Nephron (organoid): ENCODE measurements at regions not wholly inside any gene's neighbourhood (a gene's known extent, or its start where the extent isn't known, plus 50 kb on each side); places are given as distances from the start of the nearest gene placed in this dataset.

ENCODE experiments used
- H3K27ac Mint-ChIP-seq, 3 experiments: 2 replicates each; pipeline ENCODE4 v1.8.0; 2020; ENCODE audit warnings: mixed read lengths in 3 of 3, mild to moderate bottlenecking in 2 of 3, moderate library complexity in 1 of 3
- H3K27me3 Mint-ChIP-seq: 2 replicates; pipeline ENCODE4 v1.8.0; 2021; ENCODE audit warnings: low read depth, mild to moderate bottlenecking, moderate library complexity, mixed read lengths
- H3K36me3 Mint-ChIP-seq: 2 replicates; pipeline ENCODE4 v1.8.0; 2020; ENCODE audit warnings: low read depth, mixed read lengths
- H3K4me1 Mint-ChIP-seq: 2 replicates; pipeline ENCODE4 v1.8.0; 2020; ENCODE audit warnings: mixed read lengths
- H3K4me3 Mint-ChIP-seq, 3 experiments: 2 replicates each; pipeline ENCODE4 v1.8.0; 2020; ENCODE audit warnings: mild to moderate bottlenecking in 3 of 3, mixed read lengths in 3 of 3, moderate library complexity in 2 of 3
- H3K9me3 Mint-ChIP-seq: 2 replicates; pipeline ENCODE4 v1.8.0; 2020; ENCODE audit warnings: mixed read lengths
- CTCF ChIP-seq, 3 experiments: fragments of 200-600 bp; sonication (generic); IDR thresholded peaks; one replicate each; pipeline ENCODE4 v1.5.0; 2021; ENCODE audit warnings: antibody characterized with exemption in 3 of 3; ENCODE audit not compliant: unreplicated experiment in 3 of 3

- Mint-ChIP-seq H3K4me1 (no peaks in the 10 kb centered on the region), H3K4me3 (no peak overlapping the region), H3K27ac (no peak overlapping the region), H3K36me3 (no peaks in the 10 kb centered on the region), H3K9me3 (no peaks in the 10 kb centered on the region), H3K27me3 (peaks cover 8% of the 10 kb centered on the region)
- TF ChIP-seq CTCF (IDR thresholded peaks at IDR 0.05; ENCODE audit: unreplicated experiment in 3 of 3), result no peak
Observed at GRCh38 chr4:81751531-81752289, 280.0 kb upstream of the RASGEF1B start.

- no peak for TF ChIP-seq CTCF (IDR thresholded peaks at IDR 0.05; ENCODE audit: unreplicated experiment in 3 of 3)
- Mint-ChIP-seq H3K27me3 (peaks cover 8% of the 10 kb centered on the region), H3K9me3 (no peaks in the 10 kb centered on the region), H3K4me3 (no peak overlapping the region), H3K36me3 (no peaks in the 10 kb centered on the region), H3K27ac (no peak overlapping the region), H3K4me1 (peaks cover 18% of the 10 kb centered on the region)
Observed at GRCh38 chr4:81747242-81747930, 275.7 kb upstream of the RASGEF1B start.

GRCh38 chr4:81746773-81747172, 275.1 kb upstream of the RASGEF1B start:
- Mint-ChIP-seq H3K36me3 (no peaks in the 10 kb centered on the region), H3K27me3 (peaks cover 8% of the 10 kb centered on the region), H3K4me1 (peaks cover 18% of the 10 kb centered on the region), H3K27ac (no peak overlapping the region), H3K9me3 (no peaks in the 10 kb centered on the region), H3K4me3 (no peak overlapping the region)
- TF ChIP-seq CTCF (IDR thresholded peaks at IDR 0.05; ENCODE audit: unreplicated experiment in 3 of 3), result no peak

- peaks cover 8% of the 10 kb centered on the region for H3K27me3 Mint-ChIP-seq
- peaks cover 19% of the 10 kb centered on the region for H3K4me1 Mint-ChIP-seq
- H3K4me3 Mint-ChIP-seq, result no peak overlapping the region
- no peaks in the 10 kb centered on the region for H3K9me3 Mint-ChIP-seq
- no peaks in the 10 kb centered on the region for H3K36me3 Mint-ChIP-seq
- no peak overlapping the region for H3K27ac Mint-ChIP-seq
- no peak for TF ChIP-seq CTCF (IDR thresholded peaks at IDR 0.05; ENCODE audit: unreplicated experiment in 3 of 3)
Observed at GRCh38 chr4:81746071-81746470, 274.4 kb upstream of the RASGEF1B start.

- H3K36me3 Mint-ChIP-seq, result no peaks in the 10 kb centered on the region
- H3K27ac Mint-ChIP-seq, result no peak overlapping the region
- no peak overlapping the region for H3K4me3 Mint-ChIP-seq
- peaks cover 30% of the 10 kb centered on the region for H3K4me1 Mint-ChIP-seq
- TF ChIP-seq CTCF (IDR thresholded peaks at IDR 0.05; ENCODE audit: unreplicated experiment in 3 of 3), result no peak
- peaks cover 2% of the 10 kb centered on the region for H3K9me3 Mint-ChIP-seq
- peaks cover 12% of the 10 kb centered on the region for H3K27me3 Mint-ChIP-seq
Observed at GRCh38 chr4:81745050-81745449, 273.3 kb upstream of the RASGEF1B start.
